Ishikawa (cell line): ENCODE measurements at regions not wholly inside any gene's neighbourhood (a gene's known extent, or its start where the extent isn't known, plus 50 kb on each side); places are given as distances from the start of the nearest gene placed in this dataset.
"Not testable (repeated sequence)": the region's sequence is repeated elsewhere in the genome, so short reads cannot be mapped to it uniquely, and the experiment has no call there.

ENCODE experiments used
- CEBPB ChIP-seq: IDR thresholded peaks from 2 replicates; pipeline ENCODE4 v1.6.1; 2012
- CREB1 ChIP-seq: IDR thresholded peaks from 2 replicates; pipeline ENCODE4 v1.6.1; 2012; ENCODE audit warnings: low read depth
- EP300 ChIP-seq: IDR thresholded peaks from 2 replicates; pipeline ENCODE4 v1.6.1; 2012; ENCODE audit warnings: borderline replicate concordance
- FOXM1 ChIP-seq: IDR thresholded peaks from 2 replicates; pipeline ENCODE4 v1.6.1; 2012; ENCODE audit warnings: low read depth, borderline replicate concordance
- NFIC ChIP-seq: IDR thresholded peaks from 2 replicates; pipeline ENCODE4 v1.6.1; 2012
- RAD21 ChIP-seq: IDR thresholded peaks from 2 replicates; pipeline ENCODE4 v1.6.1; 2012; ENCODE audit warnings: low read depth
- TAF1 ChIP-seq: IDR thresholded peaks from 2 replicates; pipeline ENCODE4 v1.6.1; 2012; ENCODE audit warnings: low read depth, mild to moderate bottlenecking
- TCF12 ChIP-seq: IDR thresholded peaks from 2 replicates; pipeline ENCODE4 v1.6.1; 2012; ENCODE audit warnings: low read depth
- TEAD4 ChIP-seq: IDR thresholded peaks from 2 replicates; pipeline ENCODE4 v1.6.1; 2012
- TF ChIP-seq, protein P1 (sequence below): IDR thresholded peaks from 2 replicates; pipeline ENCODE4 v1.6.1; 2012; ENCODE audit warnings: low read depth, mild to moderate bottlenecking
- TF ChIP-seq, protein P2 (sequence below): IDR thresholded peaks from 2 replicates; pipeline ENCODE4 v1.6.1; 2012
- TF ChIP-seq, protein P3 (sequence below): IDR thresholded peaks from 2 replicates; pipeline ENCODE4 v1.6.1; 2012

DNA sequence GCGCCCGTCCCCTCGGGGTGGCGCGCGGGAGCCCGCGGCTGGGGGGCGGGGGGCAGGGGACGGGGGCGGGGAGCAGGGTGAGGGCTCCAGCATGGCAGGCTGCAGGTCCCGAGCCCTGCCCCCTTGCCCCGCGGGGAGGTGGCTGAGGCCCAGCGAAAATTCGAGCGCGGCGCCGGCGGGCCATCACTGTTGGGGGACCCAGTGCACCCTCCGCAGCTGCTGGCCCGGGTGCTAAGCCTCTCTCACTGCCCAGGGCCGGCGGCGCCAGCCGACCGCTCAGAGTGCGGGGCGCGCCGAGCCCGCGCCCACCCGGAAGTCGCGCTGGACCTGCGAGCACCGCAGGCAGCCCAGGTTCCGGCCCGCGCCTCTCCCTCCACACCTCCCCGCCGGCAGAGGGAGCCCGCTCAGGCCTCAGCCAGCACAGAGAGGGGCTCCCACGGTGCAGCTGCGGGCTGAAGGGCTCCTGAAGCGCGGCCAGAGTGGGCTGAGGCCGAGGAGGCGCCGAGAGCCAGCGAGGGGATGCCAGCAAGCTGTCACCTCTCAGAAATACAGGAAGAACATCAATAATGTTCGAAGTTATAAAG, 290.8 kb upstream of the PRSS16 start:
- TF ChIP-seq RAD21 = 0 out of 2 replicates have a peak, but pooled peaks have one; percentile 23
- TF ChIP-seq CEBPB, TCF12, EP300, FOXM1, TAF1, TEAD4, CREB1: not testable (repeated sequence)
- peak; percentile 8; the same call in 1 of the 2 replicates for TF ChIP-seq NFIC
- TF ChIP-seq, protein P1, sequence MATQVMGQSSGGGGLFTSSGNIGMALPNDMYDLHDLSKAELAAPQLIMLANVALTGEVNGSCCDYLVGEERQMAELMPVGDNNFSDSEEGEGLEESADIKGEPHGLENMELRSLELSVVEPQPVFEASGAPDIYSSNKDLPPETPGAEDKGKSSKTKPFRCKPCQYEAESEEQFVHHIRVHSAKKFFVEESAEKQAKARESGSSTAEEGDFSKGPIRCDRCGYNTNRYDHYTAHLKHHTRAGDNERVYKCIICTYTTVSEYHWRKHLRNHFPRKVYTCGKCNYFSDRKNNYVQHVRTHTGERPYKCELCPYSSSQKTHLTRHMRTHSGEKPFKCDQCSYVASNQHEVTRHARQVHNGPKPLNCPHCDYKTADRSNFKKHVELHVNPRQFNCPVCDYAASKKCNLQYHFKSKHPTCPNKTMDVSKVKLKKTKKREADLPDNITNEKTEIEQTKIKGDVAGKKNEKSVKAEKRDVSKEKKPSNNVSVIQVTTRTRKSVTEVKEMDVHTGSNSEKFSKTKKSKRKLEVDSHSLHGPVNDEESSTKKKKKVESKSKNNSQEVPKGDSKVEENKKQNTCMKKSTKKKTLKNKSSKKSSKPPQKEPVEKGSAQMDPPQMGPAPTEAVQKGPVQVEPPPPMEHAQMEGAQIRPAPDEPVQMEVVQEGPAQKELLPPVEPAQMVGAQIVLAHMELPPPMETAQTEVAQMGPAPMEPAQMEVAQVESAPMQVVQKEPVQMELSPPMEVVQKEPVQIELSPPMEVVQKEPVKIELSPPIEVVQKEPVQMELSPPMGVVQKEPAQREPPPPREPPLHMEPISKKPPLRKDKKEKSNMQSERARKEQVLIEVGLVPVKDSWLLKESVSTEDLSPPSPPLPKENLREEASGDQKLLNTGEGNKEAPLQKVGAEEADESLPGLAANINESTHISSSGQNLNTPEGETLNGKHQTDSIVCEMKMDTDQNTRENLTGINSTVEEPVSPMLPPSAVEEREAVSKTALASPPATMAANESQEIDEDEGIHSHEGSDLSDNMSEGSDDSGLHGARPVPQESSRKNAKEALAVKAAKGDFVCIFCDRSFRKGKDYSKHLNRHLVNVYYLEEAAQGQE = not testable (repeated sequence)
- TF ChIP-seq, protein P2, sequence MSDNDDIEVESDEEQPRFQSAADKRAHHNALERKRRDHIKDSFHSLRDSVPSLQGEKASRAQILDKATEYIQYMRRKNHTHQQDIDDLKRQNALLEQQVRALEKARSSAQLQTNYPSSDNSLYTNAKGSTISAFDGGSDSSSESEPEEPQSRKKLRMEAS = peak; percentile 45; the same call in 1 of the 2 replicates
- TF ChIP-seq, protein P3, sequence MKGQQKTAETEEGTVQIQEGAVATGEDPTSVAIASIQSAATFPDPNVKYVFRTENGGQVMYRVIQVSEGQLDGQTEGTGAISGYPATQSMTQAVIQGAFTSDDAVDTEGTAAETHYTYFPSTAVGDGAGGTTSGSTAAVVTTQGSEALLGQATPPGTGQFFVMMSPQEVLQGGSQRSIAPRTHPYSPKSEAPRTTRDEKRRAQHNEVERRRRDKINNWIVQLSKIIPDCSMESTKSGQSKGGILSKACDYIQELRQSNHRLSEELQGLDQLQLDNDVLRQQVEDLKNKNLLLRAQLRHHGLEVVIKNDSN = not testable (repeated sequence)
